ENCODE measurements at regions not wholly inside any gene's neighbourhood (a gene's known extent, or its start where the extent isn't known, plus 50 kb on each side); places are given as distances from the start of the nearest gene placed in this dataset.
"Not testable (repeated sequence)": the region's sequence is repeated elsewhere in the genome, so short reads cannot be mapped to it uniquely, and the experiment has no call there.

DNA sequence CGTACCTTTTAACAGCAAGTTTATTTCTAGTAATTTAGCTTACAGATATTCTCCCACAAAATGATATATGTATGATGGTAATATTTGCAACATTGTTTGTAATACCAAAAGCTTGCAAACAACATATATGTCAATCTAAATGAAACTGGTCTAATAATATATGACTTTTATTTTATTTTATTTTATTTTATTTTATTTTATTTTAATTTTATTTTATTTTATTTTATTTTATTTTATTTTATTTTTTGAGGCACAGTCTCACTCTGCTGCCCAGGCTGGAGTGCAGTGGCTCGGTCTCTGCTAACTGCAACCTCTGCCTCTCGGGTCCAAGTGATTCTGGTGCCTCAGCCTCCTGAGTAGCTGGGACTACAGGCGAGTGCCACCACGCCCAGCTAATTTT, 94.6 kb upstream of the ABCA1 start:
- in situ Hi-C loops (cut with MboI; ENCODE audit: low sequenced_read_pairs): not testable (repeated sequence)

DNA sequence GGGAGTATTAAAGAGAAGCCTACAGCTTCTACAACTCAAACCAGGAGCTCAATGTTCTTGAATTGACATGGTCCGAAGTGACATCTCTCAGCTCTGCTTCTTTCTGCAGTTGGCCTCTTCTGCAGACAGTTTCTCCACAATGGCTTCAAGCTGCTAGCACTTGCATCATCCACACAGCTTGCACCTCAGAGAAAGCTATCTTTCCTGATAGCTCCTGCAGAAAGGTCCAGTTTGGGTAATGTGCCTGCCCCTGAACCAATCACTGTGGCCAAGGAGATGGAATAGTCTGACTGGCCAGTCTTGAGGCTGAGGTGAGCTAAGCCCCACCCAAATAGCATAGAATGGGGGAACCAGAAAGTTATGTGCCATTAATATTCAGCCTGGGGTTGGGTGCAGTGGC, 95.8 kb upstream of the ABCA1 start:
- in situ Hi-C loops (cut with MboI; ENCODE audit: low sequenced_read_pairs): no loop called here

DNA sequence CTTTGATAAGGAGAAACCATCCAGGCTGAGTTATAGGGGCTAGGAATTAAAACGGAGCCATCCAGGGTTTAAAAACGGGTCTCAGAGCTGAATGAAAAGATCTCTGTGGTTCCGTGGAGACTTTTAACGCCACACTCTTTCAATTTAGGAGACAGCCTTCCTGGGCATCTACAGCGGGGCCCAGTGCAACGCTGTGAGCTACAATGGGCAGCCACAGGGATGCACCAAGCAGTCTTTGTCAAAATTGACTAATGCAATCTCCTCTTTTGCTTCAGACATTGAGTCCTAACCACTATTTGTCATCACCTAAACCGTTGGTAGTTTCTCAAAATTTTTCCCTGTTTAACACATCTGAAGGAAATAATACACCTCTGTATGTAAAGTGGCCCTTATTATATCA, 96.6 kb upstream of the ABCA1 start:
- in situ Hi-C loops (cut with MboI; ENCODE audit: low sequenced_read_pairs): no loop called here

DNA sequence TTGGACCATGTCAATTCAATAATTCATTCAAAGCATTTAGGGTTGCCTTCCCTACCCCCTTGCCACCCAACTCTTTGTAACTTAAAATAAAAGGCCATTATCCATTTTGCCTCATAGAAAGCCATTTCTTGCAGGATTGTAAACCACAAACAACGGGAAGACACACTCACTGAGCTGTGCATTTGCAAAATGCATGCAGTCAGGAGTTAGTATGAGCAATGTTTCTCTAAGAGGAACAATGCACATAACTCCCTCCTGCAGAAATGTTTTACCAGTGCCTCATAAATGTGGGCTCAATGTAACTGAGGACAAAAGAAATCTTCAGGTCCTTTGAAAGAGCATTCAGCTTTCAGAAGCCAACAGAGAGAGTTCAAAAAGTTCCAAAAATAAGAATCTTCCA, 98.5 kb upstream of the ABCA1 start:
- in situ Hi-C loops (cut with MboI; ENCODE audit: low sequenced_read_pairs): no loop called here

DNA sequence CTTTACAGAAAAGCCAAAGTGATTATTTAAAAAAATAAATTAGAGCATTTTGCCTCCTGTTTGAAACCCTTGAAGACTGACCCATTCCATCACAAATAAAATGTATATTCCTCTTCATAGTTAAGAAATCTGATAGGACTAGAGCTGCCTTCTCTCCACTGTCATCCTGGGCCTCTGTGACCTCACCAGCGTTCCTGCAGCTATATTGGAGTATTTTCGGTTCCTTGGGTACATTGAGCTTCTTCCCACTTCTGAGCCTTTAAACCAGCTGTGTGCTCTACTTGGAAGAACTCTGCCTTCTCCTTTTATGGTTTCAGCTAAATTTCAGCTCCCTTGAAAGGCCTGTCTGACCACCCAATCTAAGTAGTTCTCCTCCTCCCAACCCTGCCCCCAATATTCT, 99.1 kb upstream of the ABCA1 start:
- in situ Hi-C loops (cut with MboI; ENCODE audit: low sequenced_read_pairs): no loop called here

DNA sequence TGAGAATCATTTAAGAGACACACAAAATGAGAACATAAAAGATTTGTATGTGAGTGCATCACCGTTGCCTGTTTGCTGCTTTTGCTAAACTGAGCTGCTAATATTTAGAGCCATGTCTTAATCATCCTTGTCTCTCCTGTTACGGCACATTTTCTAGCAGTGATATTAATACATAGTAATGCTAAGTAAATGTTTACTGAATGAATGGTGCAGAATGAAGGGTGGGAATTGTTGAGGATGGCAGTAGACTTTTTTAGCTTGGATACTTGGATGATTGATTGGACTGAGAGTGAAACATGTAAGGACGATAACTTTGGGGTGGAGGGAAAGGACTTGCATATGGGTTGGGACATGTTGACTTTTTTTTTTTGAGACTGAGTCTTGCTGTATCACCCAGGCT, 102.3 kb upstream of the ABCA1 start:
- in situ Hi-C loops (cut with MboI; ENCODE audit: low sequenced_read_pairs): no loop called here

DNA sequence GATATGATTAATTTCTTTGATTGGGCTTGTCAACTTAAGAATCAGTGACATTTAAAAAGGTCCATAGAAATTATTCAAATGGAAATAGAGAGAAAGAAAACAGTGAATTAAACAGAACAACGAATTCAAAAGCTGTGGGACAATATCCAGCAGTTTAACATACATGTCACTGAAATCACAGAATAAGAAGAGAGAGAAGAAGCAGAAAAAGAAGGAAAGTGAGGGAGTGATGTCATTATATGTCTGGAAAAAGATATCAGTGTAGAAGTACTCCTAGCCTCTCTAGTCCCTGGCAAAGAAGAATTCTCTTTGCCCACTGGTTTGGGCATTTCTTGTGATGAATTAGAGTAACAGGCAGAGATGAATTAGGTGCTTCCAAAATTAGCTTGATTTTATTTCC, 109.2 kb upstream of the ABCA1 start:
- in situ Hi-C loops (cut with MboI; ENCODE audit: low sequenced_read_pairs): no loop called here

DNA sequence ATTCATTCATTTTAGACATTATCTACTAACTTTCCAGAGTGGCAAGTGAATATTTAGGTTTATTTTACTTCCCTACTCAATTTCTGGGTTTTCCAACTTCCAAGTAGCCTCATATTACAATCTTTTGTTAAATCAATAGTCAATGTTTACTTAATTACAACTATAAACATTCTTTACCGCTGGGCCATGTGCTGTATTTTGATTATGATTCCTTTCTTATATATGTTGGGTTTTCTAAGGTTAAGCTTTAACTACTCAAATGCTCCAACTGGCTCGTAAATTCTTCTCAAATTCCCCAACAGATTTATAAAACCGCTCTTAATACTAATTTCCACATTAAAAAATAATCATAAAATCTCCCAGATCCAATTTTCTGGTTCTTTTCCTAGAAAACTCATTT, 110.1 kb upstream of the ABCA1 start:
- in situ Hi-C loops (cut with MboI; ENCODE audit: low sequenced_read_pairs): no loop called here

DNA sequence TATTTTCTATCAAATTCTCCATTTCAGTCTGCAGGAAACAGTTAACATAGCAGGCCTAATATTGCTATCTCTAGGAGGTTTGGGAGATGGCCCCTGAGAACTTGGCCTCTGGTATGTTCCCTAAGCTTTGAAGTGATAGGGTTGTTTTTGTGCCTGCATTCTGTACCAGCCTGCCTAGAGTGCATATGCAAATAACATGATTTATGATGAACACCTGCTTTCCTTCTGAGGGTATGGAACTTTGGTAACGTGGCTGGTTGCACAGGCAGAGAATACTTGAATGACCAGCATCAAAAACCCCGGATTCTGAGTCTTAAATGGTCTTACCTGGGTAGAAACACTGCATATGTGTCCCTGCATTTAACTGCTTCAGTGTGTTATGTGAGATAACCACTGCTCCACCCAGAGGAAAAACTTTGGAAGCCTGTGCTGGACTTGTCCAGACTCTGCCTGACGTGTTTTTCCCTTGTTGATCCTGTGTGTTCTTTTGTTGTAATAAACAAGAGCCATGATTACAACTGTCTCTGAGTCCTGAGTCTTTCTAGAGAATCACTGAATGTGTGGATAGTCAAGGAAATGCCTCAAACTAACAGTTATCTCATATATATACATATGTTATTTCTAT, 111.3 kb upstream of the ABCA1 start:
- in situ Hi-C loops (cut with MboI; ENCODE audit: low sequenced_read_pairs): no loop called here

DNA sequence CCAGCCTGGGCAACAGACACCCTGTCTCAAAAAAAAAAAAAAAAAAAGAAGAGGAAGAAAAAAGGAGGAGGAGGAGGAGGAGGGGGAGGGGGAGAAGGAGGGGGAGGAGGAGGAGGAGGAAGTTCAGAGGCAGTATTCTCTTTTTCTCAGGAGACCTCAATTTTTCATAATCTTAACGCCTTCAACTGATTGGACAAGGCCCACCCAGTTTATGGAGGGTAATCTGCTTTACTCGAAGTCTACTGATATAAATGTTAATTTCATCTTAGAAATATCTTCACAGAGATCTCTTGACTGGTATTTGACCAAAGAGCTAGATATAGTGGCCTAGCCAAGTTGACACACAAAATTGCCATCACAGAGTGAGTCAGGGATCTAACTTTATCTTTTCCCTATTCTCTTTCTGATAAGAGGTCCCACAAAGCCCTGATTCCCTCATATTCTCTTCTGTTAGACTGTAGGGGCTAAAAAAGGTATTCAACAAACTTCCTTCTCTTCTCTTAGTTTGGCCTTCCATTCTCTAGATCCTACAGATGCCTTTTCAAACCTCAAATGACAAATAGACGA, 115.5 kb upstream of the ABCA1 start:
- in situ Hi-C loops (cut with MboI; ENCODE audit: low sequenced_read_pairs): no loop called here

DNA sequence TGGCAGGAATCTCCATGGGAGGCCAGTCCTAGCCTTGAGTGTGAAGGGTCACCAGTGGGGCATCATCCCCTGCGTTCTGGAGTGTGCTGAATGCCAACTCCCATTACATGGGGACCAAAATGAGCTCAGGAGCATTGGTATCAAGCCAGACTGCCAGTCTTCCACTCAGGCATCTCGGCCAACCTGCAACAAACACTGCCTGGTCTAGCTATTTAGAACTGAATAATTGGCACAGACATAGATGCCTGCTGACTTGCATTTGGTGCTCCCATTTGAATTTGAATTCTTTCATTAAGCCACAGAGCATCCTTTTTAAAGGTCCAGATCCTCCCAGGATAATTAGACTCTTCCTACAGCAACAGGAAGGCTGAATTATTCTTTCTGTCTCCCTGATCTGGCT, 116.6 kb upstream of the ABCA1 start:
- in situ Hi-C loops (cut with MboI; ENCODE audit: low sequenced_read_pairs): no loop called here

DNA sequence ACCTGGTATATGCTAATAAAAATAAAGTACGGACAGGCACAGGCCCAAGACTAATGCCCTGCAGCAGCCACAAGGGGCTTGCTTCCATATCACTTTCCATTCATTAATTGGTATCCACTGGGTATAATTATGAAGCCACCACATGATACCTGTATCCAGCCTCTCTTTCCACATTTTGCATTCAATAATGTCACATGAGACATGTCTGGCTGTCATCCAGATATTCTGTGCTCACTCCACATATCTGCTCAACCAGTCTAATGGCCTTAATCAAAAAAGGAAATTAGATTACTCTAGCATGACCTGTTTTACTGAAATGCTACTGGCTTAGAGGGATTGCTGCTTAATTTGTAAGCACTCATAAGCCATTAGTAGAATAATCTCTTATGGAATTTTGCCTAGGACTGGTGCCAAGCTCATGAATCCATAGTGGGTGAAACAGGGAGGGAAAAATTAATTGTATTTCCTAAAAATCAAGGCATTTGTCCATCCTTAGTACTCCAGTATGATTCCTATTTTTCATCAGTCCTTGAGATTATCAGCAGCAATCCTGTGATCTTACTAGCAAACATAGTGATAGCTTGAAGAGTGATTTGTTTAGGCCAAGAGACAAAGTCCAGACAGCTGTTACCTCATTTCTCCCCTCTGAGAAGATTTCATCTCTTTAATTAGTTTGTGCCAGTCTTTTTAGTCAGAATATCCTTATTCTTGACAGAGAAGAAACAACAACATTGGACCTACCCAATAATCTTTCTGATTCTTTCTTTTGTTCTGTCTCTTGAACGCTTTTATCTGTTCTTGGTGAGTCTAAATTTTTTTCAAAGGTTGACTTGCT, 119.2 kb upstream of the ABCA1 start:
- in situ Hi-C loops (cut with MboI; ENCODE audit: low sequenced_read_pairs): no loop called here

DNA sequence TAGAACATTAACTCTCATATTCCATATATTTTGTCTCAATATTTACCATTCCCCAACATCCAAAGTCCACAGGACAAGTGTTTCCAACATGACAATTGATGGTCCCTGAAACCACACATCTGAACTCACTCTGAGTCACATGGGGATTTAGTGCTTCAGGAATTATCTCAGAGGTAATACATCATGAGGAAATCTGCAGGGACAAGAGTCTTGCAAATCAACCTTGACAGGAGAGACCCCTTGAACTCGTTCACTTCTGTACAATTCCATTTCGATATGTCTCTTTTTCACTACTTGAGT, 119.7 kb upstream of the ABCA1 start:
- in situ Hi-C loops (cut with MboI; ENCODE audit: low sequenced_read_pairs): no loop called here

DNA sequence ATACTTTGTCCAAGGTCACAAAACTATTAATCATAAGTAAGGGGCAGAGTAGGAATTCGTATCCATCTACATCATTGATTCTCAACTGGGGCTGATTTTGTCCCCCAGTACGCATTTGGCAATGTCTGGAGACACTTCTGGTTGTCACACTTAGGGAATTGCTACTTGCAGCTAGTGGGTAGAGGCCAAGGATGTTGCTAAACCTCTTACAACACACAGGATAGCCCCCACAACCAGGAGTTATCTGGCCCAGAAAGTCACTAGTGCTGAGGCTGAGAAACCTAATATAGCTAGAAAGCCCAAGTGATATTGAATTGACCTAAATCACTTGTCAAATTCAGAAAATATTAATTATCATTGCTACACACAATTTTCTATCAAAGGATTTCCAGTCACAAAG, 120.4 kb upstream of the ABCA1 start:
- in situ Hi-C loops (cut with MboI; ENCODE audit: low sequenced_read_pairs): no loop called here

DNA sequence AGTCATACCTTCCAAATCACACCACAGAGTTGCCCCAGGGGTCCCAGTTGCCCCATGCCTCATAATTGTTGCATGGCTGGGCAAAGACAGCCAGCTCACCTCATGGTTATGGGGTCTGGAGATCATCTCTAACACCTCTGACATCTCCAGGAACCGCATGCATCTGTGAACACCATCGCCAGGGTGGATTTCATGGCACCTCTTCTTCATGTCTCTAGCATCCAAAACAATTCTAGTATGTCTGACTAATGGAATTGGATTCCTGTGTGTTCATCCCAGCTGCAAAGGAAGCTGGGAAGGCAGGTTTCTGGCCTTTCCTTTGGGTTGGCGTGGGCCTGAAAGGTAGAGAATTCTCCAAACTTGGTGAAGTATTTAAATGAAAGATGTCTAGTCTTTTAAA, 122.3 kb upstream of the ABCA1 start:
- in situ Hi-C loops (cut with MboI; ENCODE audit: low sequenced_read_pairs): no loop called here

DNA sequence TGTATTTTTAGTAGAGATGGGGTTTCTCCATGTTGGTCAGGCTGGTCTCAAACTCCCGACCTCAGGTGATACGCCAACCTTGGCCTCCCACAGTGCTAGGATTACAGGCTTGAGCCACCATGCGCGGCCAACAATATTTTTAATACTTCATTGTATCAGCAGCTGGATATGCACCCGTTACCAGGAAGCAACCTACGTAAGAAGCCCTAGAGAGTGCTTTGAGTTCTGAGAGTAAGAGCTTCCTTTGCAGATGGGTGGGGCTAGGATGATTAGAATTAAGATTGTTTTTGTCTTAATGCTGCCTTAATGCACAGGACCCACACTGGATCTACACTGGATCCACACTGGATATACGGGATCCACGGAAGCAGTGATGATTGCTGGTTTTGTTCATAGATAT, 123.9 kb upstream of the ABCA1 start:
- in situ Hi-C loops (cut with MboI; ENCODE audit: low sequenced_read_pairs): no loop called here

DNA sequence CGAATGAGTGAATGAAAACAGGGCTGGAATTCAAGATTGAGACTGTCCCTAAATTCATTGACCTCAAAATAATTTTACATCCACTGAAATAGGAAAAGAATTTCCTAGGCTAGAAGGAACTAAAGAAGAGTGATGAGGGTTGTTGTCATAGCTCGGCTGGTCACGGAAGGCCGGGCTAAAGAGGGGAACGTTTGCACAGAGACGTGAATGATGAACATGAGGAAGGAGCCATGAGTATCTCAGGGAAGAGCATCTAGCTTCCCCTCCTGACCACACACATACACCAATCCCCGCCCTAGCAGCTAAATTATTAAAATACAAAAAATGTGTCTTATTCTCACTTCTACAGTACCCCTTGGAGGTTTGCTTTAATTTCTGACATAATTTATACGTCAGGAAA, 124.4 kb upstream of the ABCA1 start:
- in situ Hi-C loops (cut with MboI; ENCODE audit: low sequenced_read_pairs): no loop called here

DNA sequence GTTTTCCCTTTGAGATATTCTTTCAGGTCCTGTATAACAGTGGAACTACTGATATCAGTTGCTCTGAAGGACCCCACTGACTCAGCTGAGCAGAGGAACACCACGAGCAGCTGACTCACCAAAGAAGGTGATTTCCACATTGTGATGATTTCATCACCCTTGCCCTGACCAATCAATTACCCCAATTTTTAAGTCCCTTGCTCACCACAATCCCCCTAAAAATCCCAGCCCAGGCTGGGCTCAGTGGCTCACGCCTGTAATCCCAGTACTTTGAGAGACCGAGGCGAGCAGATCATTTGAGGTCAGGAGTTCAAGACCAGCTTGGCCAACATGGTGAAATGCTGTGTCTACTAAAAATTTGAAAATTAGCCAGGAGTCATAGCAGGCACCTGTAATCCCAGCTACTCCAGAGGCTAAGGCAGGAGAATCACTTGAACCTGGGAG, 125.3 kb upstream of the ABCA1 start:
- in situ Hi-C loops (cut with MboI; ENCODE audit: low sequenced_read_pairs): no loop called here

DNA sequence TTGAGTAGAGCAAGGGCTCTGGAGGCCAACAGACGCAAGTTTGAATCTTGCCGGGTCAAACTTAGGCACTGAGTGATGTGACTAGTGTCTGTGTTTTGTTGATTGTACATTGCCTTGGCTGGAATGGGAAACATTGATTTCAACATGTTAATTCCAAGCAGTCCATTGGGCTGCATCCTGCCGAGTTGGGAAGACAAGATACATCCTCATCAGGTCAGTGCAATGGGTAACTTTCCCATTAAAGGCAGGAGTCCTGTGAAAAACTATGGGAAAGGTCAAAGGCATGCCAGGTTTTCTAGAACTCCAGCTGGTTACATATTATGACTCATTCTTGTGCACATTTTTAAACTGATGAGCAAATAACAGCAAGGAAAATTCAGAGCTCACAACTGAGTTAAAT, 126.5 kb upstream of the ABCA1 start:
- in situ Hi-C loops (cut with MboI; ENCODE audit: low sequenced_read_pairs): no loop called here

DNA sequence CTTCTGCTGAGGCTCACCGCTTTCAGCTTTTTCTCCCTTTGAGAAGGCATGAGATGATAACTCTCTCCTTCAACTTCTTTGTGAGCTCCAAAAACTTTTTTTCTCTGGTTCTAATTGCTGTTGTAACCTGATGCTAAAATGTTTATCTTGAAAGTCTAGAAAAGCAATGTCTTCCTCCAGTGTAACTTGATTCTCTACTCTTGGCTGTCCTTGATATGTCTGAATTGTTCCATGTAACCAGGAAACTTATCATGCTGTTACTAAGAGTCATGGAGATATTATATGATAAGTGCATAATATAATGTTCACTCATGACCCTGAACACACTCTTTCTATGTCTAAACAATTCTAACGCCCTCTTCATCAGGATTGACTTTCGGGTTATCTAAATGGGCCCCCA, 128.0 kb upstream of the ABCA1 start:
- in situ Hi-C loops (cut with MboI; ENCODE audit: low sequenced_read_pairs): no loop called here

DNA sequence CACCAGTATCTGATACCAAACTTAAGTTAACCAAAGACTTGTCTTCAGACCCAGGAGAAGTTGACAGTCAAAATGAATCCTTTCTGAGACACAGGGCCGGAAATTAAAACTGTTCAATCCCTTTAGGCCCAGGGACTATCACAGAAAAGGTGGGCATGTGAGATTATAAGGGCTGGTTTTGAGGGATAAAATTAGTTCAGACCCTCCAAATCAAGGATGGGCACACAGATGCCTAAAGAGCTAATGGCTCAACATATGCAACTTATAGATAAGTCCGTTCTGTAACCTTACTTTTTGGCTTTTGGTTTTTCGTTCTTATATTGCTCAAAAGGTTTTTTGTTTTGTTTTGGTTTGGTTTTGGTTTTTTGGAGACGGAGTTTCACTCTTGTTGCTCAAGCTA, 129.6 kb upstream of the ABCA1 start:
- in situ Hi-C loops (cut with MboI; ENCODE audit: low sequenced_read_pairs): no loop called here

DNA sequence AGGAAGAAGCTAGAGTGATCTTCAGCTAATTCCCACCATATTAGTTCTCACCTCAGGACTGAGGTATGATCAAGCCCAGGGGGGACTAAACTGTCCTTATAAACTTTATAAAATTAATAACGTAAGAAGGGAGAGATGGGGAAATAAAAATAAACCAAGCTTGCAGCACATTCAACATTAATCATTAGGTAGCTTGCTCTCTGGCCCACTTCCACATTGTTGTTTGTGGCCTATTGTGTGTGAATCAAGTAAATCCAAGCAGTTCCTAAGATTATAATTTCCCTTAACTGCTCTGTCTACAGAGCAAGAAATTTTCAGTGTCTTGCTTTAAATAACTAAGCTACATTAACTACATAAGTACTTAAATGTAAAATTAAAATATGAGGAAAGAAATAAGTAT, 131.3 kb upstream of the ABCA1 start:
- in situ Hi-C loops (cut with MboI; ENCODE audit: low sequenced_read_pairs): no loop called here
